ENCODE measurements at regions not wholly inside any gene's neighbourhood (a gene's known extent, or its start where the extent isn't known, plus 50 kb on each side); places are given as distances from the start of the nearest gene placed in this dataset.

GRCh38 chr2:2723064-2723463, 392.0 kb upstream of the MYT1L start (continued):
- TF ChIP-seq CHD2 (IDR thresholded peaks at IDR 0.05; ENCODE audit: low read length) (no peak), HDAC6 (IDR thresholded peaks at IDR 0.05; ENCODE audit: low read depth, low read length) (no peak), E2F6 (IDR thresholded peaks at IDR 0.05) (no peak), SAP30 (IDR thresholded peaks at IDR 0.05; ENCODE audit: insufficient read depth, insufficient replicate concordance, low read length) (no peak), SRF (IDR thresholded peaks at IDR 0.05; ENCODE audit: low read depth, low read length) (no peak), KDM5A (IDR thresholded peaks at IDR 0.05; ENCODE audit: low read length) (no peak), POLR2A (IDR thresholded peaks at IDR 0.05; ENCODE audit: control extremely low read depth in 1 of 2, low read depth in 2 of 2, low read length in 2 of 2) (no peak), JUN (IDR thresholded peaks at IDR 0.05; ENCODE audit: low read depth, low read length) (no peak)

Measured in H1 (cell line).